B cell (primary cell): ENCODE measurements at regions not wholly inside any gene's neighbourhood (a gene's known extent, or its start where the extent isn't known, plus 50 kb on each side); places are given as distances from the start of the nearest gene placed in this dataset.
"Not testable (repeated sequence)": the region's sequence is repeated elsewhere in the genome, so short reads cannot be mapped to it uniquely, and the experiment has no call there.

Experiments
- EZH2 ChIP-seq: IDR thresholded peaks from 2 replicates; pipeline ENCODE4 v1.6.1; 2012; ENCODE audit warnings: borderline replicate concordance, low read depth, mild to moderate bottlenecking, moderate library complexity, low read length; ENCODE audit not compliant: insufficient read depth, poor library complexity, severe bottlenecking
- TF ChIP-seq, protein P1 (sequence below): fragments of 200-600 bp; IDR thresholded peaks from one replicate; pipeline ENCODE4 v1.8.0; 2022; ENCODE audit warnings: antibody characterized with exemption, mild to moderate bottlenecking

DNA sequence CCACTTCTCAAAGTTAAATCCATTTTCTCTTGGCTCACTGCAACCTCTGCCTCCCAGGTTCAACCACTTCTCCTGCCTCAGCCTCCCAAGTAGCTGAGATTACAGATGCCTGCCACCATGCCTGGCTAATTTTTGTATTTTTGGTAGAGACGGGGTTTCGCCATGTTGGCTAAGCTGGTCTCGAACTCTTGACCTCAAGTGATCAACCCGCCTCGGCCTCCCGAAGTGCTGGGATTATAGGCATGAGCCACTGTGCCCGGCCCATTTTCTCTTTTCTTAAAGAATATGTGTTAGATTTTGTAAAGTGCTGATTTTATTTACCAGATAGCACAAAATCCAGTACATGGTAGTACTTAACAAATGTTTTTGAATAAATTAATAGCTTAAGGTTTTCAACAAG lies 484.1 kb upstream of the PTGER4 start:
- TF ChIP-seq, protein P1, sequence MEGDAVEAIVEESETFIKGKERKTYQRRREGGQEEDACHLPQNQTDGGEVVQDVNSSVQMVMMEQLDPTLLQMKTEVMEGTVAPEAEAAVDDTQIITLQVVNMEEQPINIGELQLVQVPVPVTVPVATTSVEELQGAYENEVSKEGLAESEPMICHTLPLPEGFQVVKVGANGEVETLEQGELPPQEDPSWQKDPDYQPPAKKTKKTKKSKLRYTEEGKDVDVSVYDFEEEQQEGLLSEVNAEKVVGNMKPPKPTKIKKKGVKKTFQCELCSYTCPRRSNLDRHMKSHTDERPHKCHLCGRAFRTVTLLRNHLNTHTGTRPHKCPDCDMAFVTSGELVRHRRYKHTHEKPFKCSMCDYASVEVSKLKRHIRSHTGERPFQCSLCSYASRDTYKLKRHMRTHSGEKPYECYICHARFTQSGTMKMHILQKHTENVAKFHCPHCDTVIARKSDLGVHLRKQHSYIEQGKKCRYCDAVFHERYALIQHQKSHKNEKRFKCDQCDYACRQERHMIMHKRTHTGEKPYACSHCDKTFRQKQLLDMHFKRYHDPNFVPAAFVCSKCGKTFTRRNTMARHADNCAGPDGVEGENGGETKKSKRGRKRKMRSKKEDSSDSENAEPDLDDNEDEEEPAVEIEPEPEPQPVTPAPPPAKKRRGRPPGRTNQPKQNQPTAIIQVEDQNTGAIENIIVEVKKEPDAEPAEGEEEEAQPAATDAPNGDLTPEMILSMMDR: not testable (repeated sequence)
- TF ChIP-seq EZH2: not testable (repeated sequence)
